NOMO-1 (cell line): ENCODE measurements at regions not wholly inside any gene's neighbourhood (a gene's known extent, or its start where the extent isn't known, plus 50 kb on each side); places are given as distances from the start of the nearest gene placed in this dataset.
"Not testable (repeated sequence)": the region's sequence is repeated elsewhere in the genome, so short reads cannot be mapped to it uniquely, and the experiment has no call there.

Experiments used
- DNase-seq, 2 experiments: peaks; one replicate each; lab custom pipeline; 2025; ENCODE audit not compliant: unreplicated experiment in 2 of 2; lab: John Stamatoyannopoulos, UW

- DNase-seq = peak in 1 of 2 experiments; percentile 1
Measured at GRCh38 chr18:11512096-11513025, 97.0 kb upstream of the SLC35G4 start.

- peak; percentile 5 to 72 for DNase-seq
Measured at GRCh38 chr18:11511434-11512095, 97.8 kb upstream of the SLC35G4 start.

DNA sequence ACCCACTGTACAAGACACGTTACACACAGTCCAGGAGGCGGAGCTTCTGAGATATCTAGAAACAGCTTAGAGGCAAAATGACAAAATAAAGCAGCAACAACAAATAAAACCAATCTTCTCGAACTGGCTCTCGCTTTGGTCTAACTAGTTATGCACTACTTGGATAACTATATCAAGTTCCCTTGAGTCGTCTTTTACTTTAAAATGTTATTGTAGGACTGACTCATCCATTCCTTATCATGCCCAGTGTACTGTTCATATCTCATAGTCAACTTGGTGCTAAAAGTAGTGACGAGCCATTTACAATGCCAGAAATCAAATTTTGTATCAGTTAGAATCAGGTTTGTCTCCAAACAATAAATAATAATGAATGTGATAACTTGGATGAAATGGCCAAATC, 102.5 kb upstream of the SLC35G4 start:
- no peak for DNase-seq

GRCh38 chr18:11505993-11506392, 103.4 kb upstream of the SLC35G4 start:
- no peak for DNase-seq

DNA sequence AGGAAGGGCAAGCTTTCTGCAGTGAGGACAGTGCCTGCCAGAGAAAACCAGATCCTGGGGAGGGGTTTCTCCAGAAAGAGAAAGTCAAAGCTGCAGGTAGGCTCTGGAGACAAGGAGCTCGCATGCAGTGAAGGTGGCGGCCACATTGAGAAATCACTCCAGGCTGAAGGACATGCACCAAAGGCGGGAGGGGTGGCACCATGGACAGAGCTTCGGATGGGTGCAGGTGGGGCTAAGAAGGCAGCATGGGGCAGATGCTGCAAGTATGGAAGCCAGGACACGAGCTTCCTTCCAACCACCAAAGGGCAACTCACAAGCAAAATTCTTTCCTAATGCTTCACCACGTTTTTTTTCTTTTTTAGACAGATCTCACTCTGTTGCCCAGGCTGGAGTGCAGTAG, 104.4 kb upstream of the SLC35G4 start:
- DNase-seq = no peak

DNA sequence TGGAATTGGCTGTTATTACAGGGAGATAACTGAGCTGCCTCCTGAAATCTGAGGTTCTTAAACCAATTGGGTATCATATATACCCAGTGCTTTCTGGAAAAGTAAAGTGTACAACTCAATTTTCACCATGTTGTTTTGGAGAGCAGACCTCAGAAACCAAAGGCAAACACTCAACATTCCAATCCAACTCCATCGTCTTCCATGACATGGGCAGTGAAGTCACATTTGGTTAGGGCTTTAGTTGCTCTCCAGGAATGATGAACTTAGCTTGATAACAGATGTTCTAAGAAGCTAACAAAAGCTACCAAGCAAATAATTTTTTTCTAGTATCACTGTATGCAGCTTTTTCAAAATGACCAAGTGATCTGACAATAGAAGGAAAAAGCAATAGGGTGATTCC, 107.0 kb upstream of the SLC35G4 start:
- no peak for DNase-seq

DNA sequence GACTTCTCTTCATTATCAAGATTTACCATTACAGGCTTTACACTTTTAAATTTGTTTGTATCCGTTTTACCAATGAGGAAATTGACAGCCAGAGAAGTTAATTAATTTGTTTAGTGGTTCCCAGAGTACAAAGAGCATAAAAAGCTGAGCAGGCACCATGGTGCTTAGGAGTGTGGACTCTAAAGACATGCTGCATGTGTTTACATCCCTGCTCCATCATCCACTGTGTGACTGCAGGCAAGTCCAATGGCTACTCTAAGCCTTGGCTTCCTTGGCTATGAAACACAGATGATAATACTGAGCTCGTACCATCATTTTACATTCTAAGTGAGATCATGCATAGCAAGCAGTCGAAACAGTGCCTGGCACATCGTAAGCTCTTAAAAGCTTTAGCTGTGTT, 108.0 kb upstream of the SLC35G4 start:
- no peak for DNase-seq

GRCh38 chr18:11500153-11501122, 109.0 kb upstream of the SLC35G4 start:
- peak; percentile 16 to 71 for DNase-seq

GRCh38 chr18:11498821-11499220, 110.6 kb upstream of the SLC35G4 start:
- no peak for DNase-seq

DNA sequence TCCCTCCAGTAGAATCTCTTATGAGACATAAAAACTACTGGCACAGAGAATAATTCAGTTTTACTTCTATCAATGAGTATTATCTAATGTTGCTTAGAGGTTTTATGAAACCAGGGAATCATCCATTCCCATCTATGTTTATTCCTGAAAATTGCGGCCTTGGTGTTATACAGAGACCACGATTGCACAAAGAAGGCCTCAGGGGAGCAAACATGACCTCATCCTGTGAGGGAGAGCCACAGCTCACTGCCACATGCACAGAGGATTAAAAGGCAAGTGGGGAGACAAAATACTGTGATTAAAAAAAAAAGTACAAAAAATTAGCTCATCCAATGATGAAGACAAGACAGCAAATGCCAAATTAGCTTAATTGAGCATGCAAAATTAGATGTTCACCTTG, 111.8 kb upstream of the SLC35G4 start:
- no peak for DNase-seq

- no peak for DNase-seq
Measured at GRCh38 chr18:11496526-11497172, 112.7 kb upstream of the SLC35G4 start.

DNA sequence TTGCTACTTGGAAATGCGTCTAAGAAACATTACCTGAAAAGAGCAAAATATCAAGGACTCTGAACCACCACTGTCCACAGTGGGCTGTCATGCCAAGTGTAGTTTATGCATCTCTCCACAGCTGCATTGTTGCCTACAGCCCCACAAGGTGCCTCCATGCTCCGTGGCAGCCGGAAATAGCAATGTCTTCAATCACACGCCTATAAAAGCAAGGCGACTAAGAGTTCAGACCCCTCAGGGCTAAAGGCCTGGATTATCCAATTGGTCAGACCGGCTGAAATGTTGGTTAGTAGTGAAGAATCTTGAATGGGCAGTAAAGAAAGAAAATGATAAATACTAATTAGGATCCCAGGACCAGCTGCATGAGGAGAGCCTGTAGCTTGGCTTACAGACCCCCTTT, 114.0 kb upstream of the SLC35G4 start:
- no peak for DNase-seq

DNA sequence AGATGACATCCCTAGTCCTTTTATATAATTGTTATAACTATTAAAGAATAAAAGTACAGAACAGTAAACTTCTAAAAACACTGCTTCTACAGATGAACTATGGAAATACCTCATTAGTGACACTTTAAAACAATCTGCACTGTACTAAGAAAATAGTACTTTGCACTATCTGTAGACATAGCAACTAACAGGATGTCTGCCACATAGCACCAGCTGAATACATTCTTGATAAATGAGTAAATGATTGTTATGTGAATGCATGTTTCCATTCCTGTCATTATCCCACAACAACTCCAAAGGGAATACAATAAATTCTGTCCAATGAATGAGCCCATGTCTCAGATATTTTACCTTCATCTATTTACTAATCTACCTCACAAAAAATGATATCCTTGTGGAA, 115.3 kb upstream of the SLC35G4 start:
- DNase-seq = no peak

DNA sequence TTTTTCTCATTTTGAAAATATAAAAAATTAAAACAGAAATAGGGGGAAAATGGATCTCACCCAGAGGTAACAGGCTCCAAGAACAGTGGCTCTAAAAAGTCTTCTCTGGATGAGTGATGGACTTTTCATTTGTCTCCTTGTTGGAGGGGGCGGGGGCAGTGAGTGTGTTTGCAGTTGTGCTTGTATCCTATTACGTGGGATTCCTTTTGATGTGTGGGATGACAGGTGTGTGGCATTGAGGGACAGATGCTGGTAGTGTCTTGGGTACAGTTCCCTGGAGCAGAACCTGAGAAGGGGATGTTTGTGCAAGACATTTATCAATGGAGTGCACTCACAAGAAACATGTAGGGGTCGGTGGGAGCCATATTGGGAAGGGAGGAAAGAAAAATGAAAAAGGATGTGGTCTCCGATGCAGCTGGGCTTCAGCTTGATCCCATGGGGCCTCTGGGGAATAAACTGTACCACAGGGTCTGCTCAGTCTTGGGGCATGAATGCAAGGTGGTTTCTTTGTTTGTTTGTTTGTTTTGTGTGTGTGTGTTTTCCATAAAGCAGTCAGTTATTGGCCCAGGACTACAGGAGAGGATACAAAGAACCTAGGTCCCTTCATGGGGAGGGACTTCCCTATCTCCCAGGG, 120.0 kb upstream of the SLC35G4 start:
- no peak for DNase-seq

GRCh38 chr18:11488175-11488574, 121.2 kb upstream of the SLC35G4 start:
- no peak for DNase-seq

- no peak for DNase-seq
Measured at GRCh38 chr18:11487390-11487789, 122.0 kb upstream of the SLC35G4 start.

DNA sequence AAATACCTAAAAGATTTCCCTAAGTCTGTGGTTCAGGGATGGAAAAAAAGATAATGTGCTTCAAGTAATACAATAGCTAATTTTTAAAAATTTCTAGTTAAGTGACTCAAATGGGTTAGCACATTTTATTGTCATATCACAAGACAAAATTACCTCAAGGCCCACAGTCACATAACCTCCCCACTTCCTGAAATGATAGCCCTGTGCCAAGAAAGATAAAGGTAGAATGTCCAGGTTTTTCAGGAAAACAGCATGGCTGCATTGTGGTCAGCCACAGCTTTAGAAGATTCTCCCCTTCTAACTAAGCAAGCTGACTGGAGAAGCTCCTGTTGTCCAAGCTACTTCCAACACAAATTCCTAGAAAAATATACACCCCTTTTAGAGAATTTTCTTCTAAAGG, 127.1 kb upstream of the SLC35G4 start:
- no peak for DNase-seq

- DNase-seq = no peak
Measured at GRCh38 chr18:11480692-11481091, 128.7 kb upstream of the SLC35G4 start.

- not testable (repeated sequence) for DNase-seq
Measured at GRCh38 chr18:11479031-11479430, 130.4 kb upstream of the SLC35G4 start.

DNA sequence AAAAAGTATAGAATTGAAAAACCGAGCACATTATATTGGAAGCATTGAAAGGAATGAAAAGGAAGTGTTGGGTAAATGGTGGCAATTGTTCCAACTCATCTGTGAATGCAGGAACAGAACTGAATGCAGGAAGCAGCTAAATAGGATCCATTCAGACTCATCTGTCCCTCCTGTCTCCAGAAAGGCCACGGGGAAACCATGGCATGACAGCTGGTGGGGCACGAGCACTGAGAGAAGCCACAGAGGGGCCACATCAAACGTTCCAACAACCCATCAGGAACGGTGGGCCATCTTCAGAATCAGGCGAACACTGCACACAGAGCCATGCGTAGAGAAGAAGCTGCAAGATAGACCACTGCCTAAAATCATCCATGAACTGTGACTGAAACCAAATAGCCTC, 138.5 kb upstream of the SLC35G4 start:
- no peak for DNase-seq
